AG04450 (cell line): ENCODE measurements at regions not wholly inside any gene's neighbourhood (a gene's known extent, or its start where the extent isn't known, plus 50 kb on each side); places are given as distances from the start of the nearest gene placed in this dataset.

Source experiments
- CTCF ChIA-PET: fragments of 300-600, 350-600 bp; formaldehyde crosslinking; extraction: SDS; loops from one replicate; lab custom pipeline; 2022; ENCODE audit warnings: antibody characterized with exemption, inconsistent platforms; lab: Charles Lee
- POLR2A ChIA-PET: fragments of 350-600 bp; formaldehyde crosslinking; extraction: SDS; loops from one replicate; lab custom pipeline; 2021; ENCODE audit warnings: antibody characterized with exemption, inconsistent platforms; lab: Yijun Ruan, JAX
- DNase-seq: peaks from one replicate; pipeline ENCODE4 v3.0.0-alpha.2; 2011; ENCODE audit warnings: low read depth, low spot score
- H3K27ac ChIP-seq: one replicate; pipeline ENCODE4 v1.5.1; 2012; ENCODE audit warnings: low read depth, low read length, control low read depth
- H3K27me3 ChIP-seq: one replicate; pipeline ENCODE4 v1.6.0; 2012; ENCODE audit warnings: low read length; ENCODE audit not compliant: control insufficient read depth, insufficient read depth
- H3K4me3 ChIP-seq: 2 replicates; pipeline ENCODE4 v1.5.1; 2011; ENCODE audit warnings: mild to moderate bottlenecking, low read depth, low read length, control low read depth
- H3K9me3 ChIP-seq: 2 replicates; pipeline ENCODE4 v1.5.1; 2012; ENCODE audit warnings: low read length; ENCODE audit not compliant: control insufficient read depth, insufficient read depth
- CTCF ChIP-seq: IDR thresholded peaks from 2 replicates; pipeline ENCODE4 v1.5.1; 2011; ENCODE audit warnings: low read depth, low read length, control low read depth, inconsistent platforms

GRCh38 chr16:58832386-58832895 is 98.3 kb upstream of the GOT2 start:
- H3K4me3 ChIP-seq = no peak overlapping the region
- ChIA-PET CTCF (interaction anchor here (0.9 kb wide), 1 partner anchor 18 kb away, joined by 3 read pairs; no protein-coding TSS in a partner anchor), POLR2A (no interaction called here)
- H3K27me3 ChIP-seq = no peaks in the 10 kb centered on the region
- DNase-seq = no peak
- no peak for TF ChIP-seq CTCF
- H3K9me3 ChIP-seq = no peaks in the 10 kb centered on the region
- H3K27ac ChIP-seq = no peak overlapping the region

GRCh38 chr16:58831386-58831785 is 97.3 kb upstream of the GOT2 start:
- no peaks in the 10 kb centered on the region for H3K27me3 ChIP-seq
- H3K4me3 ChIP-seq = no peak overlapping the region
- no peak for TF ChIP-seq CTCF
- no peak overlapping the region for H3K27ac ChIP-seq
- H3K9me3 ChIP-seq = no peaks in the 10 kb centered on the region
- DNase-seq = no peak
- ChIA-PET POLR2A (no interaction called here), CTCF (interaction anchor here (0.9 kb wide), 1 partner anchor 17 kb away, joined by 3 read pairs; no protein-coding TSS in a partner anchor)

GRCh38 chr16:58828901-58829545 is 94.9 kb upstream of the GOT2 start:
- POLR2A ChIA-PET = no interaction called here
- TF ChIP-seq CTCF = no peak
- Histone ChIP-seq H3K9me3 (no peaks in the 10 kb centered on the region), H3K4me3 (no peak overlapping the region), H3K27ac (no peak overlapping the region), H3K27me3 (no peaks in the 10 kb centered on the region)
- no peak for DNase-seq
- CTCF ChIA-PET = no interaction called here

GRCh38 chr16:58824201-58824600 is 90.1 kb upstream of the GOT2 start:
- no peaks in the 10 kb centered on the region for H3K27me3 ChIP-seq
- CTCF ChIA-PET = no interaction called here

More at GRCh38 chr16:58824201-58824600, 90.1 kb upstream of the GOT2 start:
- H3K27ac ChIP-seq = no peak overlapping the region
- TF ChIP-seq CTCF = no peak
- H3K4me3 ChIP-seq = no peak overlapping the region
- POLR2A ChIA-PET = no interaction called here
- no peaks in the 10 kb centered on the region for H3K9me3 ChIP-seq
- no peak for DNase-seq
